ENCODE measurements at regions not wholly inside any gene's neighbourhood (a gene's known extent, or its start where the extent isn't known, plus 50 kb on each side); places are given as distances from the start of the nearest gene placed in this dataset.

DNA sequence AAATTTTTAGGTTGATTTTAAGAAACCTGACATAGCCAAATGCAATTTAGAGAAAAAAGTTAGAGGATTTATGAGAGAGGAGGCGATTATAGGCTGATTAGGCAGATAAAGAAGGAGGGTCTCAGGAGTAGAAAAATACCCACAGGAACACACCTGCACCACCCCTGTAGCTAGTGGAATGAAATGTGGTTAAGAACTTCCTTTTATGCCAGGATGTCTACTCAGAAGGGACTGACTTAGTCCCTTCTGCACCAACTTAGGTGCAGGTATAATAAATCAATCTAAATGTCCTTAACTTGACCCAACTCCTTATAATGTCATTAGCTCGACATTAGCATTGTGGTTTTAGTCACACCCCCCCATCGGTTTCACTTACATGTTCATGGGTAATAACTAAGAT lies 1274.5 kb upstream of the TMEFF2 start:
- H3K27ac ChIP-seq (ENCODE audit: low read length) = no peak overlapping the region
- BruUV-seq (replicated peaks) = no TSS peak

DNA sequence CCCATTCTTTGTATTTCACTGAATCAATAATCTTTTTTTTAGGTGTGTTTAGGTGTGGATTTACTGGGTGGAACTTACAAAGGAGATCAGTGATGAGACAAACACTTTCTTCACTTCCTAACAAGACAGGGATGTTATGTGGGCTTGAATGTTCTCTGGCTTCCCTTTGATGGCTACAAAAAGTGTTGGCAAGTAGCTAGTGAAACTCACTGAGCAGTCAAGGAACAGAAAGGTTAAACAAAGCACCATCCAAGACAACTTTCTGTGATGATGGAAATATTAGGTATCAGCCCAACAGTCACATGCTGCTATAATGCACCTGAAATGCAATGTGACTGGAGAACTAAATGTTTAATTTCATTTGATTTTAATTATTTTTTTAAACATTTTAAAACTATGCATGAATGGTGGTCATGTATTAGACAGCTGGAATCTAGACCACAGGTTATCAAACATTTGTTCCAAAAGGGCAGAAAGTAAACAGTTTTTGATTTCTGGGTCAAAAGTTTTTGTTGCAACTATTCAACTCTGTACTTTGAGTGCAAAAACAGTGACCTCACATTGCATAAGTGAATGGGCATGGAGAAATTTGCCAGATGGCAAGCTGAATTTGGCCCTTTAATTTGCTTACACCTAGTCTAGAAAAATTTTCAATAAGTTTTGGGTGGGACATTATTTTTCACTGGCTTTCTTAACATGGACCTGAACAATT lies 1272.7 kb upstream of the TMEFF2 start:
- no peaks in the 10 kb centered on the region for H3K36me3 ChIP-seq (ENCODE audit: low read depth, low read length)
- H3K9me3 ChIP-seq (ENCODE audit: low read length) = no peaks in the 10 kb centered on the region
- no peak for TF ChIP-seq EZH2phosphoT487 (IDR thresholded peaks at IDR 0.05; ENCODE audit: borderline replicate concordance, low read length)
- TF ChIP-seq, protein P1, sequence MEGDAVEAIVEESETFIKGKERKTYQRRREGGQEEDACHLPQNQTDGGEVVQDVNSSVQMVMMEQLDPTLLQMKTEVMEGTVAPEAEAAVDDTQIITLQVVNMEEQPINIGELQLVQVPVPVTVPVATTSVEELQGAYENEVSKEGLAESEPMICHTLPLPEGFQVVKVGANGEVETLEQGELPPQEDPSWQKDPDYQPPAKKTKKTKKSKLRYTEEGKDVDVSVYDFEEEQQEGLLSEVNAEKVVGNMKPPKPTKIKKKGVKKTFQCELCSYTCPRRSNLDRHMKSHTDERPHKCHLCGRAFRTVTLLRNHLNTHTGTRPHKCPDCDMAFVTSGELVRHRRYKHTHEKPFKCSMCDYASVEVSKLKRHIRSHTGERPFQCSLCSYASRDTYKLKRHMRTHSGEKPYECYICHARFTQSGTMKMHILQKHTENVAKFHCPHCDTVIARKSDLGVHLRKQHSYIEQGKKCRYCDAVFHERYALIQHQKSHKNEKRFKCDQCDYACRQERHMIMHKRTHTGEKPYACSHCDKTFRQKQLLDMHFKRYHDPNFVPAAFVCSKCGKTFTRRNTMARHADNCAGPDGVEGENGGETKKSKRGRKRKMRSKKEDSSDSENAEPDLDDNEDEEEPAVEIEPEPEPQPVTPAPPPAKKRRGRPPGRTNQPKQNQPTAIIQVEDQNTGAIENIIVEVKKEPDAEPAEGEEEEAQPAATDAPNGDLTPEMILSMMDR (conservative IDR thresholded peaks at IDR 0.05; ENCODE audit: low read depth, low read length) = no peak
- no peak for TF ChIP-seq EZH2 (IDR thresholded peaks at IDR 0.05; ENCODE audit: low read length, unreplicated experiment)
- no peaks in the 10 kb centered on the region for H3F3A ChIP-seq (ENCODE audit: low read length, unreplicated experiment)
- no peak overlapping the region for H2AFZ ChIP-seq (ENCODE audit: low read length)
- no peak for ATAC-seq
- no peak overlapping the region for H3K4me3 ChIP-seq (ENCODE audit: low read length)
- H3K9ac ChIP-seq (ENCODE audit: low read length) = no peak overlapping the region
- no peaks in the 10 kb centered on the region for H3K4me1 ChIP-seq (ENCODE audit: insufficient read depth, low read length)
- no peak overlapping the region for H3K27ac ChIP-seq (ENCODE audit: low read length)
- no peak overlapping the region for H3K4me2 ChIP-seq (ENCODE audit: low read length)
- DNase-seq = no peak
- ChIA-PET CTCF (no interaction called here), POLR2A (ENCODE audit: unreplicated experiment) (no interaction called here)
- intact Hi-C loops (cut with micrococcal nuclease) = no loop called here
- no TSS peak for BruUV-seq (replicated peaks)
- H4K20me1 ChIP-seq (ENCODE audit: low read length) = no peaks in the 10 kb centered on the region
- H3K9me2 ChIP-seq (replicated peaks; ENCODE audit: low read length) = no peaks in the 10 kb centered on the region
- no peaks in the 10 kb centered on the region for H3K79me2 ChIP-seq (ENCODE audit: low read length)
- H3K27me3 ChIP-seq (ENCODE audit: low read length) = no peaks in the 10 kb centered on the region

More for the DNA sequence above, 1274.5 kb upstream of the TMEFF2 start:
- no peak for ATAC-seq
- H3K9me2 ChIP-seq (replicated peaks; ENCODE audit: low read length) = no peaks in the 10 kb centered on the region
- H3K27me3 ChIP-seq (ENCODE audit: low read length) = no peaks in the 10 kb centered on the region
- H3F3A ChIP-seq (ENCODE audit: low read length, unreplicated experiment) = no peaks in the 10 kb centered on the region
- H3K4me1 ChIP-seq (ENCODE audit: insufficient read depth, low read length) = no peaks in the 10 kb centered on the region
- intact Hi-C loops (cut with micrococcal nuclease) = no loop called here
- H3K36me3 ChIP-seq (ENCODE audit: low read depth, low read length) = no peaks in the 10 kb centered on the region
- no peaks in the 10 kb centered on the region for H4K20me1 ChIP-seq (ENCODE audit: low read length)
- DNase-seq = no peak
- no peak overlapping the region for H3K4me2 ChIP-seq (ENCODE audit: low read length)
- no peaks in the 10 kb centered on the region for H3K79me2 ChIP-seq (ENCODE audit: low read length)
- no peak overlapping the region for H2AFZ ChIP-seq (ENCODE audit: low read length)
- no peak overlapping the region for H3K4me3 ChIP-seq (ENCODE audit: low read length)
- POLR2A ChIA-PET (ENCODE audit: unreplicated experiment) = no interaction called here
- H3K9ac ChIP-seq (ENCODE audit: low read length) = no peak overlapping the region
- no peaks in the 10 kb centered on the region for H3K9me3 ChIP-seq (ENCODE audit: low read length)
- no peak for TF ChIP-seq EZH2 (IDR thresholded peaks at IDR 0.05; ENCODE audit: low read length, unreplicated experiment)
- TF ChIP-seq EZH2phosphoT487 (IDR thresholded peaks at IDR 0.05; ENCODE audit: borderline replicate concordance, low read length) = no peak
- TF ChIP-seq, protein P1 (conservative IDR thresholded peaks at IDR 0.05; ENCODE audit: low read depth, low read length) = no peak
- CTCF ChIA-PET = interaction anchor here (0.6 kb wide), 1 partner anchor 14 kb away, joined by 3 read pairs; no protein-coding TSS in a partner anchor

DNA sequence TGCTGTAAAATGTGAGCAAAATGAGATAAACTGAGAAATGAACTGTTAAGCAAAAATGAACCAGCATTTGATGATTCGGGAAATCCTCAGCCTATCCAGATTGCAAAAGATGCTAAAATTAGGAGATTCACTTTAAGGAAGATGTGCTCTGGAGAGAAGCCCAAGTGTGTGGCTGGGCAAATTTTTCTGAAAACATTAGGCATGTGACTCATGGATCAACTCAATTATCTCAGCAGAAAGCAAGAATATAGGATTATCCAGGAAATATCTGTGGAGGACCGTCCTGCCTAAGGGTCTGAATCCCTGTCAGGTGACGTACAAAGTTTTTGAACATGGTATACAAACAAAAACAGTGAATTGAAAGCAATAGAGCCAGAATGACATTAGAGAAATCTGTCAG lies 1268.3 kb upstream of the TMEFF2 start:
- TF ChIP-seq, protein P1 (conservative IDR thresholded peaks at IDR 0.05; ENCODE audit: low read depth, low read length) = no peak
- TF ChIP-seq EZH2phosphoT487 (IDR thresholded peaks at IDR 0.05; ENCODE audit: borderline replicate concordance, low read length) = no peak
- no peak for TF ChIP-seq EZH2 (IDR thresholded peaks at IDR 0.05; ENCODE audit: low read length, unreplicated experiment)
- no peaks in the 10 kb centered on the region for H3K9me3 ChIP-seq (ENCODE audit: low read length)
- ChIA-PET CTCF (no interaction called here), POLR2A (ENCODE audit: unreplicated experiment) (no interaction called here)
- no peak overlapping the region for H3K4me2 ChIP-seq (ENCODE audit: low read length)
- no peaks in the 10 kb centered on the region for H3F3A ChIP-seq (ENCODE audit: low read length, unreplicated experiment)
- no peaks in the 10 kb centered on the region for H3K36me3 ChIP-seq (ENCODE audit: low read depth, low read length)
- DNase-seq (no peak), ATAC-seq (no peak)
- H3K27me3 ChIP-seq (ENCODE audit: low read length) = no peaks in the 10 kb centered on the region
- BruUV-seq (replicated peaks) = no TSS peak
- no peak overlapping the region for H3K27ac ChIP-seq (ENCODE audit: low read length)
- H3K79me2 ChIP-seq (ENCODE audit: low read length) = no peaks in the 10 kb centered on the region
- no peaks in the 10 kb centered on the region for H3K9me2 ChIP-seq (replicated peaks; ENCODE audit: low read length)
- H4K20me1 ChIP-seq (ENCODE audit: low read length) = no peaks in the 10 kb centered on the region
- H3K4me1 ChIP-seq (ENCODE audit: insufficient read depth, low read length) = peaks cover 8% of the 10 kb centered on the region
- H3K9ac ChIP-seq (ENCODE audit: low read length) = no peak overlapping the region
- intact Hi-C loops (cut with micrococcal nuclease) = no loop called here
- H3K4me3 ChIP-seq (ENCODE audit: low read length) = no peak overlapping the region
- H2AFZ ChIP-seq (ENCODE audit: low read length) = no peak overlapping the region
